ENCODE measurements at regions not wholly inside any gene's neighbourhood (a gene's known extent, or its start where the extent isn't known, plus 50 kb on each side); places are given as distances from the start of the nearest gene placed in this dataset.

- TF ChIP-seq POLR2AphosphoS5 (IDR thresholded peaks at IDR 0.05) (no peak), CTCF (IDR thresholded peaks at IDR 0.05) (no peak)
Observed at GRCh38 chr11:45470151-45470793, 184.1 kb upstream of the SYT13 start.

All from stomach (tissue), 4 donors.